ENCODE measurements at regions not wholly inside any gene's neighbourhood (a gene's known extent, or its start where the extent isn't known, plus 50 kb on each side); places are given as distances from the start of the nearest gene placed in this dataset.

GRCh38 chr3:147656023-147656422 is 246.9 kb downstream of the ZIC1 start:
- TF ChIP-seq HDGF (IDR thresholded peaks at IDR 0.05; ENCODE audit: borderline replicate concordance) = no peak
- TF ChIP-seq FOXA1 (IDR thresholded peaks at IDR 0.05) = no peak
- no peak for TF ChIP-seq SP1 (IDR thresholded peaks at IDR 0.05)
- no peak for TF ChIP-seq CTBP1 (IDR thresholded peaks at IDR 0.05; ENCODE audit: borderline replicate concordance)
- no peak for TF ChIP-seq LEF1 (IDR thresholded peaks at IDR 0.05; ENCODE audit: borderline replicate concordance)
- no peak for TF ChIP-seq PKNOX1 (IDR thresholded peaks at IDR 0.05)
- no peak for TF ChIP-seq SUZ12 (IDR thresholded peaks at IDR 0.05)
- TF ChIP-seq FOXK2 (IDR thresholded peaks at IDR 0.05) = no peak
- TF ChIP-seq ZNF384 (IDR thresholded peaks at IDR 0.05) = no peak
- TF ChIP-seq ARNT (IDR thresholded peaks at IDR 0.05) = no peak
- TF ChIP-seq FOXM1 (IDR thresholded peaks at IDR 0.05; ENCODE audit: borderline replicate concordance) = no peak
- TF ChIP-seq ELF4 (IDR thresholded peaks at IDR 0.05) = no peak
- TF ChIP-seq BHLHE40 (IDR thresholded peaks at IDR 0.05; ENCODE audit: borderline replicate concordance) = no peak
- no peak for TF ChIP-seq NFRKB (IDR thresholded peaks at IDR 0.05)
- no peak for TF ChIP-seq TARDBP (IDR thresholded peaks at IDR 0.05)
- POLR2A ChIA-PET = no interaction called here
- CTCF ChIA-PET = no interaction called here
- no peak for DNase-seq (ENCODE audit: extremely low spot score)

- ChIA-PET POLR2A (no interaction called here), CTCF (no interaction called here)
- no peak for TF ChIP-seq SUZ12 (IDR thresholded peaks at IDR 0.05)
- no peak for TF ChIP-seq ELF4 (IDR thresholded peaks at IDR 0.05)
- no peak for TF ChIP-seq CTBP1 (IDR thresholded peaks at IDR 0.05; ENCODE audit: borderline replicate concordance)
- TF ChIP-seq L3MBTL2 (conservative IDR thresholded peaks at IDR 0.05) = no peak
- no peak for TF ChIP-seq HDGF (IDR thresholded peaks at IDR 0.05; ENCODE audit: borderline replicate concordance)
- no peak for TF ChIP-seq ZNF384 (IDR thresholded peaks at IDR 0.05)
- no peak for TF ChIP-seq TARDBP (IDR thresholded peaks at IDR 0.05)
- no peak for TF ChIP-seq PKNOX1 (IDR thresholded peaks at IDR 0.05)
- no peak for TF ChIP-seq SP1 (IDR thresholded peaks at IDR 0.05)
- TF ChIP-seq BHLHE40 (IDR thresholded peaks at IDR 0.05; ENCODE audit: borderline replicate concordance) = no peak
These were observed 252.8 kb downstream of the ZIC1 start for GRCh38 chr3:147661916-147662315.

GRCh38 chr3:147662705-147663104 is 253.5 kb downstream of the ZIC1 start:
- TF ChIP-seq FOXM1 (IDR thresholded peaks at IDR 0.05; ENCODE audit: borderline replicate concordance) (no peak), SP1 (IDR thresholded peaks at IDR 0.05) (no peak), L3MBTL2 (conservative IDR thresholded peaks at IDR 0.05) (no peak)
- no peak for DNase-seq (ENCODE audit: extremely low spot score)
- ChIA-PET POLR2A (no interaction called here), CTCF (no interaction called here)

More at GRCh38 chr3:147661916-147662315, 252.8 kb downstream of the ZIC1 start:
- DNase-seq (ENCODE audit: extremely low spot score) = no peak

GRCh38 chr3:147669077-147669476 is 259.9 kb downstream of the ZIC1 start:
- CTCF ChIA-PET = no interaction called here
- no peak for DNase-seq (ENCODE audit: extremely low spot score)
- TF ChIP-seq ARNT (IDR thresholded peaks at IDR 0.05) = no peak
- TF ChIP-seq TARDBP (IDR thresholded peaks at IDR 0.05) = no peak
- no peak for TF ChIP-seq ZNF384 (IDR thresholded peaks at IDR 0.05)
- TF ChIP-seq L3MBTL2 (conservative IDR thresholded peaks at IDR 0.05) = no peak
- TF ChIP-seq ELF4 (IDR thresholded peaks at IDR 0.05) = no peak
- no peak for TF ChIP-seq PKNOX1 (IDR thresholded peaks at IDR 0.05)
- no peak for TF ChIP-seq CTBP1 (IDR thresholded peaks at IDR 0.05; ENCODE audit: borderline replicate concordance)
- TF ChIP-seq HDGF (IDR thresholded peaks at IDR 0.05; ENCODE audit: borderline replicate concordance) = no peak
- TF ChIP-seq FOXK2 (IDR thresholded peaks at IDR 0.05) = no peak
- no peak for TF ChIP-seq SUZ12 (IDR thresholded peaks at IDR 0.05)
- TF ChIP-seq FOXM1 (IDR thresholded peaks at IDR 0.05; ENCODE audit: borderline replicate concordance) = no peak
- TF ChIP-seq BHLHE40 (IDR thresholded peaks at IDR 0.05; ENCODE audit: borderline replicate concordance) = no peak
- TF ChIP-seq FOXA1 (IDR thresholded peaks at IDR 0.05) = no peak
- no peak for TF ChIP-seq LEF1 (IDR thresholded peaks at IDR 0.05; ENCODE audit: borderline replicate concordance)
- POLR2A ChIA-PET = no interaction called here

- no peak for DNase-seq (ENCODE audit: extremely low spot score)
- ChIA-PET POLR2A (no interaction called here), CTCF (no interaction called here)
- TF ChIP-seq ELF4 (IDR thresholded peaks at IDR 0.05) = no peak
- no peak for TF ChIP-seq HDGF (IDR thresholded peaks at IDR 0.05; ENCODE audit: borderline replicate concordance)
- no peak for TF ChIP-seq FOXA1 (IDR thresholded peaks at IDR 0.05)
- no peak for TF ChIP-seq ARNT (IDR thresholded peaks at IDR 0.05)
- TF ChIP-seq BHLHE40 (IDR thresholded peaks at IDR 0.05; ENCODE audit: borderline replicate concordance) = no peak
These were observed 262.9 kb downstream of the ZIC1 start for GRCh38 chr3:147672035-147672434.

GRCh38 chr3:147672436-147672835 is 263.3 kb downstream of the ZIC1 start:
- DNase-seq (ENCODE audit: extremely low spot score) = no peak
- ChIA-PET CTCF (interaction anchor here (0.6 kb wide), 1 partner anchor 352 kb away, joined by 3 read pairs; no protein-coding TSS in a partner anchor), POLR2A (no interaction called here)
- TF ChIP-seq FOXA1 (IDR thresholded peaks at IDR 0.05) (no peak), SP1 (IDR thresholded peaks at IDR 0.05) (no peak), ARNT (IDR thresholded peaks at IDR 0.05) (no peak), NFRKB (IDR thresholded peaks at IDR 0.05) (no peak), FOXM1 (IDR thresholded peaks at IDR 0.05; ENCODE audit: borderline replicate concordance) (no peak), HDGF (IDR thresholded peaks at IDR 0.05; ENCODE audit: borderline replicate concordance) (no peak), ELF4 (IDR thresholded peaks at IDR 0.05) (no peak), FOXK2 (IDR thresholded peaks at IDR 0.05) (no peak), TARDBP (IDR thresholded peaks at IDR 0.05) (no peak), PKNOX1 (IDR thresholded peaks at IDR 0.05) (no peak), L3MBTL2 (conservative IDR thresholded peaks at IDR 0.05) (no peak)

All from HEK293T (cell line).